ENCODE measurements at regions not wholly inside any gene's neighbourhood (a gene's known extent, or its start where the extent isn't known, plus 50 kb on each side); places are given as distances from the start of the nearest gene placed in this dataset.

GRCh38 chr4:152269448-152270191 is 266.3 kb downstream of the FBXW7 start:
- DNase-seq = no peak

DNA sequence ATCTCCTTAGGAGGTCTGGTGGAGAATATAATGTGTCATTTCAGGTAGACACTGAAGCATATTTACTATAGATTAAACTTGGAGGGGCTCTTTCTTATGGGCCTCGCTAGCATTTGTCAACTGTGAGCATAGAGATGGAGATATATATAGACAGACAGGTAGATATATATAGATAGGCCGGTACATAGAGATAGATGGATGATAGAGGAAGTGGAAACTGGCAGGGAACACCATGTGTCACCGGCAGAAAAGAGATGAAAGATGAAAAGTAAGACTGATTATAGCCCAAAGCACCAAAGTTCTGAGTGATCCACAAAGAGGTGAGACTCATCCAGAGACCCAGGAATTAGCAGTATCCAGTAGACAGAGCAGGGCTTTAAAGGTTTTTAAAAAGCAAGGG is 268.1 kb downstream of the FBXW7 start:
- DNase-seq = no peak

- no peak for DNase-seq
These were observed 268.9 kb downstream of the FBXW7 start for GRCh38 chr4:152266831-152267480.

DNA sequence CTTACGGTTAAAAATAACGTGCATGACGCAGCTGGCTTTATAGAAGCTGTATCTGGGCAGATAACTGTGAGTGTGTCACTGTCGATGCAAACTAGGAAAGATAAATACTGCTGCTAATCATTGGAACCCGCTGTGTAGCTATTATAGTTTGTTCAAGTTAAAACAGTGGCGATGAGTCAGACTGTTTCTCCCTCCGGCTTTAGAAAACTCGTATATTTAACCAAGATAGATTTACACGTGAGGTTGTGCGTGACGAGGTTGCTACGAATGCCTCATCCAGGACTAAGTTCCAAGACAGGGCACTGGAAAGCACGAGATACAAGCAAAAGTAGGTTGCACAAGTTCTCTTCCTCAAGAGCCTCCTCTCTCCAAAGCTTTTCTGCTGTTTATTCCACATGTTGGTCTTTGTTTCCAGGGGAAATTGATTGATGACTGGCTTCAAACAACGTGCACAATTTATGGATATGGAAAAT is 270.7 kb downstream of the FBXW7 start:
- no peak for DNase-seq

DNA sequence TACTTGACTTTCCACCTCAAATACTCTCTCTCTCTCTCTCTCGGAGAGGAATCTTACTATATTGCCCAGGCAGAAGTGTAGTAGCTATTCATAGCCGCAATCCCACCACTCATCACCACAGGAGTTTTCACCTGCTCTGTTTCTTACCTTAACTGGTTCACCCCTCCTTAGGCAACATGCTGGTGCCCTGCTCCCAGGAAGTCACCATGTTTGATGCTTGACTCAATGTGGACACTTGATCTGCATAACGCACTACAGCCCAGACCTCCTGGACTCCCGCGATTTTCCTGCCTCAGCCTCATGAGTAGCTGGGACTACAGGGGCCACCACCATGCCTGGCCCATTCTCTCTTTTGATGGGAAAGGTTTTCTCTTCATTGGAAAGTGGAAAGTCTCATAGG is 271.8 kb downstream of the FBXW7 start:
- no peak for DNase-seq

- DNase-seq = no peak
These were observed 276.0 kb downstream of the FBXW7 start for GRCh38 chr4:152259866-152260265.

DNA sequence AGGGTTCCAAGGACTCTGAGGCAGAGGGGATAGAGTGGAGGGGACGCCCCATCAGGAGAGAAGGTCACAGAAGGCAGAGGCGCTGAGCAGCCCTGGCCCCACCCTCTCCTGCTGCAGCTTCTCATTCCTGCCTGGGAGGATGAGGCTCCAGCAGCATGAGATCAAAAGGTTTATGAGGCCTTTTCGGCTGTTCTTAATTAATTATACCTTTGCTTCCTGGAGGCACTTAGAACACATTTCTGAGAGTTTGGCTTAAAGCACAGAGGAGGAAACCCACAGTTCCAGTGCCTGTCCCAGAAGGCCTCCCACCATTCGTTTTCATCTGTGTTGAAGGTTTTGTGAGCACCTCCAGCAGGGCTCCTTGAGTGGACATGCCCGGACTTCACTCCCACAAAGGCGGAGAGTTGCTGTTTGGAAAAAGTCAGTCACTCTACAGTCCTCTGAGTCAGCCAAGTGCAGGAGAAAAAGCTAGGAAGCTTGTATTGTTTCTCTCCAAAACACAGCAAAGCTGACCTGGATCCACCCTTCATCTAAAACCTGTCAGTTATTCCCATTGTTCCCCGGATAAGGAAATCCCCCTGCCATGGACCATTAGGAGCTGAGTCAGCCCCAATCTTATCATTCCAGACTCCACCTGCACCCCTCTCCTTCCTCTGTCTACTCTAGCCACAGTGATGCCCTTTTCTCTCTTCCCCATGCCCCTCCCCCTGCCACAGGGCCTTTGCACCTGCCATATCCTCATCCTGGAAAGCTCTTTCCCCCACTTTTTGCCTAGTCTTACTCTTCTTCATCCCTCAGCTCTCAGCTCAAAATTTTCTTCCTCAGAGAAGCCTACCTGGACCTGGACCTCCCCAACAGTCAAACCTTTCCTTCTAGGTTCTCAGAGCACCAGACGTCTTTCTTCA is 276.8 kb downstream of the FBXW7 start:
- DNase-seq = no peak

GRCh38 chr4:152258391-152258790 is 277.5 kb downstream of the FBXW7 start:
- DNase-seq = no peak

GRCh38 chr4:152257601-152258066 is 278.3 kb downstream of the FBXW7 start:
- no peak for DNase-seq

GRCh38 chr4:152256996-152257395 is 278.9 kb downstream of the FBXW7 start:
- no peak for DNase-seq

DNA sequence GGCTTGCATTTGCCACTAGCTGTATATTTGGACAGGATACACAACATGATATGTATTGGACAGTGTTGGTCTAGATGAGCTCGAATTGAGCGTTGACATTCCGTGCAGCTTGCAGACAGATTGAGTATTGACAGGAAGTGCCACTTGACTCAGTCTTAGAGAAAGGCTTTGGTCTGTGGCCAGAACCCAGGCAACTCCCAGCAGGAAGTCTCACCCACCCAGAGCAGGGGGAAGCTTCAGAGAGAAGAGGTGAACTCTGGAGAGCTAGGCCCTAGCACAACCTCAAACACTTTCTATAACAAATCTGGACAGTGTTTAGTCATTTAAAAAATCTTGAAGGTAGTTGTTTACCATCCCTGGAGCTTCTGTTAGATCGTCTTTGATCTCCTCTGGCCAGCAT is 280.5 kb downstream of the FBXW7 start:
- peak; percentile 83 for DNase-seq

DNA sequence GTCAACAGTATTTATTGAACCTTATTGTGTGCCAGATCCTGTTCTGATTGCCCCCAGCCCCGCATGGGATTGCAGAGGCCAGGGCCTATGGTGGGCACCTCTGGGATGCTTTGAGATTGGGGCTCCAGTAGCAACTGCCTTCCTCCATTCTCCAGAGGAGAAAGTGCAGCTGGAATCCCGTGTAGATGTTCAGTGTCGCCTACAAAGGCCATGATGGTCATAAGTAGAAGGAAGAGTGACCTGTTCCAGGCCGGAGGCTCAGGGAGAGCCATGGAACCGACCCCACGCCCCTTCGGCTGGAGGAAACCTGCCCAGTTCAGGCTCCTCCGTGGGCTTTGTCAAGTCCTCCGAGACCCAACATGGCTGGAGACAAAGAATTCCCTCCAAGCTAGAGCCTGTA is 287.5 kb downstream of the FBXW7 start:
- DNase-seq = no peak

- no peak for DNase-seq
These were observed 288.5 kb downstream of the FBXW7 start for GRCh38 chr4:152247271-152247975.

GRCh38 chr4:152246659-152247058 is 289.2 kb downstream of the FBXW7 start:
- no peak for DNase-seq

GRCh38 chr4:152245680-152246079 is 290.2 kb downstream of the FBXW7 start:
- no peak for DNase-seq

GRCh38 chr4:152244659-152245058 is 291.2 kb downstream of the FBXW7 start:
- DNase-seq = no peak

- DNase-seq = no peak
These were observed 291.8 kb downstream of the FBXW7 start for GRCh38 chr4:152243896-152244595.

- no peak for DNase-seq
These were observed 292.7 kb downstream of the FBXW7 start for GRCh38 chr4:152243206-152243605.

DNA sequence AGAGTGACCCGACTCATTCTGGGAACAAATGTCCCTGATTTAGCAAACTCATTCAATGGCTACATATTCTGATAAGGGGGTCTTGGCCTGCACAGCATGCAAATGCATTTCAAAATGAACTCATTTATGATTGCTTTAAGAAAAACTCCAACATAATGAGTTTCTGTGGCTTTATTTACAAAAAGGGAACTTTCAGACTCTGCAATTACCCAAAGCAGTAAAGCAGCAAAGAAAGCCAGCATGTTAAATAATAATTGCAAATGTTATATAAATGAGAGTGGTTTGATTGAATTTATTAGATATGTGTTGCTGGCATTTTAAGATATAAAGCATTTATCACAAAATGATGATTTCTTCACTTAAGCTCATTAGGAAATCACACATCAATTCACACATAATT is 295.7 kb downstream of the FBXW7 start:
- no peak for DNase-seq

DNA sequence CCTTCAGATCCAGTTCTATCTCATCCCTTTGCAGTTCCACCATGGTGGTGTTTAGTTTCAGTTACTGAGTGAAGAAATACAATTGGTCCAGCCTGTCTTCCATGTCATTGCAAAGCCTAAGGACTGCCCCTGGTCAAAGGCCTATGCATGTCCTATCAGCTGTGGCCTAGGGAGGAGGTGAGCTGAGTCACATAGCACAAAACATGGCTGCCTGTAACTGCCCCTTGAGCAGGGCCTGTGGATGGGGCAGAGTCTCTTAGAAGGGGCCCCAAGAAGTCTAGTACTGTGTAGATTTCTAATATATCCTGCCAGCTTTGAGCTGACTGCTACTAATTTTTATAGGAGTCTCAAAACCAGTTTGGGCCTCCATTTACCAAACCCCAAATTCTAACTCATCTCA is 296.7 kb downstream of the FBXW7 start:
- no peak for DNase-seq

DNA sequence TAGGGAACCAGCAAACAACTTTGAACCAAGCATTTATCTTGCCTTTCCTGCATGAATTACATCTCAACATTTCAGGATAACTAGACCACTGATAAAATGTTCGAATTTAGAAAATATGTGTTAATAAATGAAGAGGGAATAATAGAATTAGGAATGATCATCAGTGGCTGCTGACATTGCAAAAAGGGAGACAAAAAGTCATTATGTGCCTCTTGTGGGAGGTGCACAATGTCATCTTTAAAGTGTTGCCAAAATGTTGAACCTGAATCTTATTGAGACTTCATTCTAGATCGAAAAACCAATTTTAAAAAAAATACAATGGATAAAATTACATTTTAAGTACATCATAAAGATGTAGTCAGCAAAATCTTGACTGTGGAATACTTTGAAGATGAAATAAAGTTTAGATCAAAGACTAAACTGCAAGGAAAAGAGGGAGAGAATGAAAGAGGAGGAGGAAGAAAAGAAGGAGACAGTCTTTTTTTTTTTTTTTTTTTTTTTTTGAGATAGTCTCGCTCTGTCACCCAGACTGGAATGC is 299.3 kb downstream of the FBXW7 start:
- no peak for DNase-seq

DNA sequence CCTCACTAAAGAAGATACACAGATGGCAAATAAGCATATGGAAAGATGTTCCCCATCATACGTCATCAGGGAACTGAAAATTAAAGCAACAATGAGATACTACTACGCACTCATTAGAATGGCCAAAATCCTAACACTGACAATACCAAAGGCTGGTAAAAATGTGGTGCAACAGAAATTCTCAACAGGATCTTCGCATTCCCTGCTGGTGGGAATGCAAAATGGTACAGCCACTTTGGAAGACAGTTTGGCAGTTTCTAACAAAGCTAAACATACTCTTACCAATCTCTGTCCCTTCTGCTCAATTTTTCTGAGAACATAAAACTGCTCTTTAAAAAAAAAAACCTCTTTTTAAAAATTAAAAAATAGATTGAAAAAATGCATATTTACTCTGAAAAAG is 300.2 kb downstream of the FBXW7 start:
- no peak for DNase-seq

Data from NCI-H2029 (cell line).